ENCODE measurements at regions not wholly inside any gene's neighbourhood (a gene's known extent, or its start where the extent isn't known, plus 50 kb on each side); places are given as distances from the start of the nearest gene placed in this dataset.
A peak's percentile ranks its signal among the peaks of the same experiment; 100 is the strongest.

DNA sequence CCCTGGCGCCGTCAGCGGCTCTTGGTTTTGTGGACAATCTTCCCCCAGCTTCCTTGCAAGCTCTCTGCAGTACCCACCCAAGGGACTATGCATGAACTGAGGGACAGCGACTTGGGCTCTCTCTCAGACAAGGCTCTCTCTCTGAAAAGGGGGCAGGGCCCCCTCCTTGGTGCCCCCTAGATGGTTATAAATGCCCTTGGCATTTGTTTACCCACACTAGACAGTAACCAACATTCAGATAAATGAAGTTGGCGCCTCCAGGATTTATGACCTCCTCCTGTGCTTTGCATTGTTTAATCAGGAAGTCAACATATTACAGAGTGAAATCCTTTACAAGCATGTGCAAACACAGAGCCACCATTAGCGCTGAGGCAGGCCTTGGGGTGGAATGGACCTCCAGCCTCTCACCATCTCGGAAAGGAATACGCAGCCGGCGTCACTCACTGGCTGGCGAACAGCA is 547.4 kb upstream of the ID2 start:
- Histone ChIP-seq H3K4me3 (replicated peaks in 1 of 3; ENCODE audit: low read depth in 2 of 3, low read length in 3 of 3) (peak overlapping the region in 1 of 3 experiments; percentile 36), H4K20me1 (ENCODE audit: insufficient read depth, low read length) (no peaks in the 10 kb centered on the region), H3K36me3 (replicated peaks in 1 of 2; ENCODE audit: control insufficient read depth in 1 of 2, insufficient read depth in 2 of 2, low read length in 2 of 2) (no peaks in the 10 kb centered on the region), H3K9me3 (replicated peaks in 1 of 2; ENCODE audit: control insufficient read depth in 1 of 2, insufficient read depth in 1 of 2, low read length in 2 of 2) (no peaks in the 10 kb centered on the region), H3K4me2 (replicated peaks; ENCODE audit: extremely low read depth, low read length, poor library complexity, severe bottlenecking) (no peak overlapping the region), H3K79me2 (ENCODE audit: insufficient read depth, low read length) (no peaks in the 10 kb centered on the region), H3K27me3 (ENCODE audit: control insufficient read depth in 2 of 2, insufficient read depth in 2 of 2, low read length in 2 of 2) (no peaks in the 10 kb centered on the region), H3K27ac (ENCODE audit: low read depth in 1 of 2, low read length in 2 of 2) (no peak overlapping the region), H2AFZ (ENCODE audit: insufficient read depth, low read depth, low read length, poor library complexity, severe bottlenecking) (peak overlapping the region; percentile 40), H3K9ac (ENCODE audit: insufficient read depth, low read length, poor library complexity, severe bottlenecking) (no peak overlapping the region), H3K4me1 (ENCODE audit: control insufficient read depth in 1 of 2, insufficient read depth in 2 of 2, low read length in 2 of 2) (peaks cover 30 to 41% of the 10 kb centered on the region in 2 donors)
- peaks cover 31% of the 10 kb centered on the region for H3K4me1 Mint-ChIP-seq
- peak overlapping the region in 4 of 7 donors; percentile 28 to 82 (median 62) for H3K27ac Mint-ChIP-seq
- 74% methylated on average over 4 of the region's 11 CpGs for WGBS (ENCODE audit: insufficient coverage)
- no peak for DNase-seq
- intact Hi-C loops (cut with micrococcal nuclease): no loop called here
- peaks cover 3 to 8% (median 4%) of the 10 kb centered on the region in 3 donors for H3K27me3 Mint-ChIP-seq (ENCODE audit: low read depth in 3 of 3)
- H3K4me3 Mint-ChIP-seq: no peak overlapping the region
- TF ChIP-seq, protein P1, sequence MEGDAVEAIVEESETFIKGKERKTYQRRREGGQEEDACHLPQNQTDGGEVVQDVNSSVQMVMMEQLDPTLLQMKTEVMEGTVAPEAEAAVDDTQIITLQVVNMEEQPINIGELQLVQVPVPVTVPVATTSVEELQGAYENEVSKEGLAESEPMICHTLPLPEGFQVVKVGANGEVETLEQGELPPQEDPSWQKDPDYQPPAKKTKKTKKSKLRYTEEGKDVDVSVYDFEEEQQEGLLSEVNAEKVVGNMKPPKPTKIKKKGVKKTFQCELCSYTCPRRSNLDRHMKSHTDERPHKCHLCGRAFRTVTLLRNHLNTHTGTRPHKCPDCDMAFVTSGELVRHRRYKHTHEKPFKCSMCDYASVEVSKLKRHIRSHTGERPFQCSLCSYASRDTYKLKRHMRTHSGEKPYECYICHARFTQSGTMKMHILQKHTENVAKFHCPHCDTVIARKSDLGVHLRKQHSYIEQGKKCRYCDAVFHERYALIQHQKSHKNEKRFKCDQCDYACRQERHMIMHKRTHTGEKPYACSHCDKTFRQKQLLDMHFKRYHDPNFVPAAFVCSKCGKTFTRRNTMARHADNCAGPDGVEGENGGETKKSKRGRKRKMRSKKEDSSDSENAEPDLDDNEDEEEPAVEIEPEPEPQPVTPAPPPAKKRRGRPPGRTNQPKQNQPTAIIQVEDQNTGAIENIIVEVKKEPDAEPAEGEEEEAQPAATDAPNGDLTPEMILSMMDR (IDR thresholded peaks at IDR 0.05): no peak
- no peaks in the 10 kb centered on the region for H3K36me3 Mint-ChIP-seq
- peaks cover 0 to 5% (median 3%) of the 10 kb centered on the region in 7 donors for H3K9me3 Mint-ChIP-seq

DNA sequence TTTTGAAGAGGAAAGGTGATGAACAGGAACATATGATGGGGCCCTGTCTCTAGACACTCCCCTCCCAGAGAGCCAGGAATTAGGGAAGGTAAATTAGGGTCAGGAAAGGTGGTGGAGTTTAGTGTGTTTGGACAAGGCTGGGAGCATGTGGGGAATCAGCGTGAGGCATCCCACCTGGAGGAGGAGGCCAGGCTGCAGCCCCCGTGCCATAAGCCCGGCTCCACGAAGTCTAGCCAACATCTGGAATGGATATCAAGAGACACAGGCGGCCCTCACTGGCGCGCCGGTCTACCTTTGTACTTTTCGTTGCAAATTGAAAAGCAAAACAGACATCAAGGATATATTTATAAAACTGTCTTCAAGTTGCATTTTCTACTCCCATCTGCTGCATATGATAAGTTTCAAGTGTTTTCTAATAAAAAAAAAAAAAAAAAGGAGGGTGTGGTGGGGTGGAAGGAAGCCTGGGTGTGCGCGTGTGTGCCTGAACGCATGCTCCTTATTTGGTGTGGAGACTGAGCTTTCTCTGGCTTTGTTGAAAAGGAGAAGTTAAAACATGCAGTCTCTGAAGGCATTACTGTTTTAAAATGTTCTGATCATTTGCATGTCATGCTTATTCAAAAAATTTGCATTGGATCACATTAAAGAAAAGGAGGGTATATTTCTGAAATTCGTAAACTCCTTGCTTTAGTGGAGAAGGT is 546.7 kb upstream of the ID2 start:
- Mint-ChIP-seq H3K4me3 (peak overlapping the region; percentile 35 to 59), H3K36me3 (no peaks in the 10 kb centered on the region), H3K27me3 (ENCODE audit: low read depth in 3 of 3) (peaks cover 3 to 8% (median 4%) of the 10 kb centered on the region in 3 donors), H3K27ac (peak overlapping the region in 5 of 7 donors; percentile 74 to 91 (median 78)), H3K9me3 (peaks cover 0 to 5% (median 3%) of the 10 kb centered on the region in 7 donors), H3K4me1 (peaks cover 37% of the 10 kb centered on the region)
- H3K4me2 ChIP-seq (replicated peaks; ENCODE audit: extremely low read depth, low read length, poor library complexity, severe bottlenecking): peak overlapping the region; percentile 41
- H3K27me3 ChIP-seq (ENCODE audit: control insufficient read depth in 2 of 2, insufficient read depth in 2 of 2, low read length in 2 of 2): no peaks in the 10 kb centered on the region
- TF ChIP-seq, protein P1 (IDR thresholded peaks at IDR 0.05): no peak
- H3K27ac ChIP-seq (ENCODE audit: low read depth in 1 of 2, low read length in 2 of 2): peak overlapping the region in 1 of 2 donors; percentile 27
- WGBS (ENCODE audit: insufficient coverage): 31% methylated on average over 11 of the region's 13 CpGs
- no peaks in the 10 kb centered on the region for H3K9me3 ChIP-seq (replicated peaks in 1 of 2; ENCODE audit: control insufficient read depth in 1 of 2, insufficient read depth in 1 of 2, low read length in 2 of 2)
- peak; percentile 35 to 47 (median 42) for DNase-seq
- peaks cover 37 to 47% of the 10 kb centered on the region in 2 donors for H3K4me1 ChIP-seq (ENCODE audit: control insufficient read depth in 1 of 2, insufficient read depth in 2 of 2, low read length in 2 of 2)
- H3K36me3 ChIP-seq (replicated peaks in 1 of 2; ENCODE audit: control insufficient read depth in 1 of 2, insufficient read depth in 2 of 2, low read length in 2 of 2): no peaks in the 10 kb centered on the region
- H2AFZ ChIP-seq (ENCODE audit: insufficient read depth, low read depth, low read length, poor library complexity, severe bottlenecking): peak overlapping the region; percentile 42
- intact Hi-C loops (cut with micrococcal nuclease): no loop called here
- no peaks in the 10 kb centered on the region for H4K20me1 ChIP-seq (ENCODE audit: insufficient read depth, low read length)
- no peaks in the 10 kb centered on the region for H3K79me2 ChIP-seq (ENCODE audit: insufficient read depth, low read length)
- H3K9ac ChIP-seq (ENCODE audit: insufficient read depth, low read length, poor library complexity, severe bottlenecking): no peak overlapping the region
- peak overlapping the region in 1 of 3 experiments; percentile 36 for H3K4me3 ChIP-seq (replicated peaks in 1 of 3; ENCODE audit: low read depth in 2 of 3, low read length in 3 of 3)

Data from CD14-positive monocyte (primary cell).